ENCODE measurements at regions not wholly inside any gene's neighbourhood (a gene's known extent, or its start where the extent isn't known, plus 50 kb on each side); places are given as distances from the start of the nearest gene placed in this dataset.

DNA sequence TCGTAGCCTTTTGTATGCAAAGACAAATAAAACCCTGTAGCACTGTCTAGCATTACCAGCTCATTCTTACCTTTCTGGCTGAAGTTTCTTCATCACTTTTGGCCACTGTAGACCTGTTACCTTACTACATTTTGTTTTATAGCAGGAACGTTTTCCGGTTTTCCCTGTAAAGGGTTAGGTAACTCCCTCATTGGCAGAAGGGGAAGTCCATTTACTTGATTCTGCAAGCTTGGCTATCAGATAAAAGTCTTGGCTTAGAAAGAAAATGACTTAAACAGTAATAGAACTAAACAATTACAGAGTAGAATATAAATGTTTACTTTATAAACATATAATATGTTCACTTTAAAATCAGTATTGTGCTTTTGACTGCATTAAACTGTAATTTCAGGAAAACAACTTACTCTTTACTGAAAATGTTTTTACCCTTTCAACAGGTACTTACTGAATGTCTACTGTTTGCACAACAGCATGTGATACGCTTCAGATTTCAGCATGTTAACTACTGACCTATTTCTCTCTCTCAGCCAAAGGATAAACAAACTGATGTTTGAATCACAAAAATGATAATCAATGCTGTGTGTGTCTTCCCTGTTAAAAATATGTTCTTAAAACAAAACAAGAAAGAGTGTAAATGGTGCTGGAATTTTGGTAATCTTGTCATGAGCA lies 67.1 kb downstream of the OTUD1 start:
- TF ChIP-seq, protein P1, sequence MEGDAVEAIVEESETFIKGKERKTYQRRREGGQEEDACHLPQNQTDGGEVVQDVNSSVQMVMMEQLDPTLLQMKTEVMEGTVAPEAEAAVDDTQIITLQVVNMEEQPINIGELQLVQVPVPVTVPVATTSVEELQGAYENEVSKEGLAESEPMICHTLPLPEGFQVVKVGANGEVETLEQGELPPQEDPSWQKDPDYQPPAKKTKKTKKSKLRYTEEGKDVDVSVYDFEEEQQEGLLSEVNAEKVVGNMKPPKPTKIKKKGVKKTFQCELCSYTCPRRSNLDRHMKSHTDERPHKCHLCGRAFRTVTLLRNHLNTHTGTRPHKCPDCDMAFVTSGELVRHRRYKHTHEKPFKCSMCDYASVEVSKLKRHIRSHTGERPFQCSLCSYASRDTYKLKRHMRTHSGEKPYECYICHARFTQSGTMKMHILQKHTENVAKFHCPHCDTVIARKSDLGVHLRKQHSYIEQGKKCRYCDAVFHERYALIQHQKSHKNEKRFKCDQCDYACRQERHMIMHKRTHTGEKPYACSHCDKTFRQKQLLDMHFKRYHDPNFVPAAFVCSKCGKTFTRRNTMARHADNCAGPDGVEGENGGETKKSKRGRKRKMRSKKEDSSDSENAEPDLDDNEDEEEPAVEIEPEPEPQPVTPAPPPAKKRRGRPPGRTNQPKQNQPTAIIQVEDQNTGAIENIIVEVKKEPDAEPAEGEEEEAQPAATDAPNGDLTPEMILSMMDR (conservative IDR thresholded peaks at IDR 0.05): no peak
- no peak for TF ChIP-seq ZFX (IDR thresholded peaks at IDR 0.05)

All from C4-2B (cell line).